ENCODE measurements at regions not wholly inside any gene's neighbourhood (a gene's known extent, or its start where the extent isn't known, plus 50 kb on each side); places are given as distances from the start of the nearest gene placed in this dataset.
"Not testable (repeated sequence)": the region's sequence is repeated elsewhere in the genome, so short reads cannot be mapped to it uniquely, and the experiment has no call there.

DNA sequence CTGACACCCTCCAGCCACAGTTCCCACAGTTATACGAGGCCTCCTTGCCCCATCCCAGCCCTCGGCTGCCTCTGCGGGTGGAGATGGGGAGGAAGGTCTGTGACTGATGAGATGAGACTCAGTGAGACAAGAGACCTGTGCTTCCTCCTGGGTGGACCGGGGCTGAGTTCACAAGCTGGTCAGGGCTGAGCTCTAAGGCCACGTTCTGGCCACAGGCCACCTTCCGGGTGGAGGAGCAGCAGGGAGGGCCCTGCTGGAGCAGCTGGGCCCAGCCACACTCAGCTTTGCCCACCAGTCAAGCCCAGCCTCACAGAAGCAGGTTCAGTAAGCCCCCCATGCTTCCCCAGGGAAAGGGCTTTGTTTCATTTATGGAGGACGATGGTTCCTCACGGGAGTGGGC lies 214.7 kb downstream of the ANKRD30B start:
- ATAC-seq (no peak), DNase-seq (no peak)
- Histone ChIP-seq H3K9me3 (no peaks in the 10 kb centered on the region), H3K36me3 (ENCODE audit: low read depth) (no peaks in the 10 kb centered on the region), H3K4me3 (no peak overlapping the region), H3K4me1 (ENCODE audit: low read depth) (no peaks in the 10 kb centered on the region)
- intact Hi-C loops (cut with DNase I, micrococcal nuclease): no loop called here
- TF ChIP-seq, protein P1, sequence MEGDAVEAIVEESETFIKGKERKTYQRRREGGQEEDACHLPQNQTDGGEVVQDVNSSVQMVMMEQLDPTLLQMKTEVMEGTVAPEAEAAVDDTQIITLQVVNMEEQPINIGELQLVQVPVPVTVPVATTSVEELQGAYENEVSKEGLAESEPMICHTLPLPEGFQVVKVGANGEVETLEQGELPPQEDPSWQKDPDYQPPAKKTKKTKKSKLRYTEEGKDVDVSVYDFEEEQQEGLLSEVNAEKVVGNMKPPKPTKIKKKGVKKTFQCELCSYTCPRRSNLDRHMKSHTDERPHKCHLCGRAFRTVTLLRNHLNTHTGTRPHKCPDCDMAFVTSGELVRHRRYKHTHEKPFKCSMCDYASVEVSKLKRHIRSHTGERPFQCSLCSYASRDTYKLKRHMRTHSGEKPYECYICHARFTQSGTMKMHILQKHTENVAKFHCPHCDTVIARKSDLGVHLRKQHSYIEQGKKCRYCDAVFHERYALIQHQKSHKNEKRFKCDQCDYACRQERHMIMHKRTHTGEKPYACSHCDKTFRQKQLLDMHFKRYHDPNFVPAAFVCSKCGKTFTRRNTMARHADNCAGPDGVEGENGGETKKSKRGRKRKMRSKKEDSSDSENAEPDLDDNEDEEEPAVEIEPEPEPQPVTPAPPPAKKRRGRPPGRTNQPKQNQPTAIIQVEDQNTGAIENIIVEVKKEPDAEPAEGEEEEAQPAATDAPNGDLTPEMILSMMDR (IDR thresholded peaks at IDR 0.05): no peak

DNA sequence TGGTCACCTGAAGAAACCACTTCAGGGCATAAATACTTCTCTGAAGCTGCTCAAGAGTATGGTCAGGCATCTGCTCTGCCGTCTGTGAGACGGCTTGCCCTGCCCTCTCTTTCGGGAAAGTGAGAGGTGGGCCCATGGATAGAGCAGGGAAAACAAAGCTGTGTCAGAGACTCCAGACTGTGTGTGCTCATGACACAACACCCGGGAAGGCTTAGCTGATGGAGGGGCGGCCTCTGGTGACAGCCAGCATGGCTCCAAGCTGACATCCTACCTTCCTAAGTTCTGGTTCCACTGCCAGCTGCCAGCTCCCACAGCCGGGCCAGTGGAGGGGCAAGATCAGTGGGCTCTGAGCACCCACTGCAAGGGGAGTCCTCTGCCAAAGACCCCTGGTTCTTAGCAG lies 215.3 kb downstream of the ANKRD30B start:
- DNase-seq (no peak), ATAC-seq (peak; percentile 12)
- H3K36me3 ChIP-seq (ENCODE audit: low read depth): no peaks in the 10 kb centered on the region
- no peaks in the 10 kb centered on the region for H3K4me1 ChIP-seq (ENCODE audit: low read depth)
- no peaks in the 10 kb centered on the region for H3K9me3 ChIP-seq
- no peak overlapping the region for H3K4me3 ChIP-seq
- TF ChIP-seq, protein P1 (IDR thresholded peaks at IDR 0.05): no peak
- intact Hi-C loops (cut with DNase I, micrococcal nuclease): no loop called here

DNA sequence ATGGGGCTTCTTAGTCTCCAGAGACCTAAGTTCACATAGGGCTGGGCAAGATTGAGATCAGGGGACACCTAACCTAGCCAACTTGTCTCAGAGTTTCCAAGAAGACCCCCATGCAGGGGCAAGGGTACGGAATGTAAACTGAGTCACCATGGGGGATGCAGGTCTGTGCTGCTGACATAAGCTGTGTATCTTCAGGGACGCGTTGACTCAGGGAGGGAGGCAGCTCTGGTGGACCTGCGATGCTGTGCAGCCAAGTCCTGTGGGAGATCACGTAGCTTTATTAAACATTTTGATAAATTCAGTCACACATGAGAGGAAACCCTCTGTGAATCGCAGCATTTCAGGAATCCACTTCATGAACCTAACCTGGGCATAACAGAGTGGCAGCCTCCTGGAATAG lies 216.0 kb downstream of the ANKRD30B start:
- TF ChIP-seq, protein P1 (IDR thresholded peaks at IDR 0.05): no peak
- ATAC-seq: no peak
- H3K9me3 ChIP-seq: no peaks in the 10 kb centered on the region
- no peaks in the 10 kb centered on the region for H3K36me3 ChIP-seq (ENCODE audit: low read depth)
- intact Hi-C loops (cut with DNase I, micrococcal nuclease): no loop called here
- DNase-seq: no peak
- no peak overlapping the region for H3K4me3 ChIP-seq
- H3K4me1 ChIP-seq (ENCODE audit: low read depth): no peaks in the 10 kb centered on the region

DNA sequence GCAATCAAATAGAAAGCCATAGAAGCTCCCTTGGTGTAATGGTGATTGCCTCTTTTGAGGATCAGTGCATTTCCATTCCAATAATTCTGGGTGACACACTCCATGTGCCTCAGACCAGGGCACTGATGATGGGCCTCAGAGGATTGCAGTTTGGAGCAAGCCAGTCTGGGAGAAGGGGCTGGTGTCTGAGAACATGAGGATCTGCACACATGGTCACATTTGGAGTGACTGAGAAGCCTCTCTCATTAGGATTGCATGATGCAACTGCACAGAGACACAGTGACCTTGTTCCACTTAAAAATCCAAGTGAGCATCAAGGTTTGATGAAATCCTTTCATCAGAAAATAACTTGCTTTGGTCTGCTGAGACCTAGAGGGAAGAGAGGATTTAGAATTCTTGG lies 216.4 kb downstream of the ANKRD30B start:
- DNase-seq: no peak
- ATAC-seq: no peak
- TF ChIP-seq, protein P1 (IDR thresholded peaks at IDR 0.05): no peak
- no peaks in the 10 kb centered on the region for H3K36me3 ChIP-seq (ENCODE audit: low read depth)
- no peaks in the 10 kb centered on the region for H3K9me3 ChIP-seq
- intact Hi-C loops (cut with DNase I, micrococcal nuclease): no loop called here
- H3K4me3 ChIP-seq: no peak overlapping the region
- no peaks in the 10 kb centered on the region for H3K4me1 ChIP-seq (ENCODE audit: low read depth)

DNA sequence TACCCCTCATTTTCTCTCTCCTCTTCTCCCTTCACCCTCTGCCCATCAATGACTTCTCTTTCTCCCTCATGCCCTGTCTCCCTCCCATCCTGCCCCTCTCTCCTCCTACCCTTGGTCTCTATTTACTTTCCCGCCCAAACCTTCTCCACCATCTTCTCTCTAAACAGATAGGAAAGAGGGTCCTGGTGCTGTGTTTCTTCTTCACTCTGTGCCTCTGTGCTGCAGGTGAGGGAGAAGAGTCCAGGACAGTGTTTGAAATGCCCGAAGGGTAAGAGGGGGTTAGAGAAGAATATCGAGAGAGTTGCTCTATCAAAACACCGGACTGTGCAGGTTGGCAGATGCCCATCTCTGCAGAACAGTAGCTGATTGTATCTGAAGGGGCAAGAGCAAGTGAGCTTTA lies 217.0 kb downstream of the ANKRD30B start:
- H3K4me3 ChIP-seq; H3K4me1 ChIP-seq (ENCODE audit: low read depth); H3K36me3 ChIP-seq (ENCODE audit: low read depth); ATAC-seq; intact Hi-C loops (cut with DNase I, micrococcal nuclease); DNase-seq; H3K9me3 ChIP-seq: not testable (repeated sequence)

DNA sequence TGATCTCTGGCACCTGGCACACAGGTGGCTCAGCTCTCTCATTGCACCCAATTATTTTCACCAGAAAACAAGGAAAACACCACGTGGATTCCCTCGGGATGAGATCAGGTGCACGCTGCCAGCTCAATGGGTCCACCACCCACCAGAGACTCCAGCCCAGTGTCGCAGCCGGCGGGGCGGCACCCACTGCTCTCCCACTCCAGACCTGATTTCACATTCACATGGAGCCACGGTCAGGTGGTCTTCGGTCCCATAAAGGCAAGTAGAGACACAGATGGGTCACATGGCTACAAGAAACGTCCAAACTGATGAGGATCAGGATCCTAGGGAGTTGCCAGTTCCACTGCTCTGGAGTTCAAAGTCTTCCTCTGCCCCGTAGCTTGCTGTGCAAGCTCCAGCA lies 217.6 kb downstream of the ANKRD30B start:
- ATAC-seq (no peak), DNase-seq (no peak)
- intact Hi-C loops (cut with DNase I, micrococcal nuclease): no loop called here

DNA sequence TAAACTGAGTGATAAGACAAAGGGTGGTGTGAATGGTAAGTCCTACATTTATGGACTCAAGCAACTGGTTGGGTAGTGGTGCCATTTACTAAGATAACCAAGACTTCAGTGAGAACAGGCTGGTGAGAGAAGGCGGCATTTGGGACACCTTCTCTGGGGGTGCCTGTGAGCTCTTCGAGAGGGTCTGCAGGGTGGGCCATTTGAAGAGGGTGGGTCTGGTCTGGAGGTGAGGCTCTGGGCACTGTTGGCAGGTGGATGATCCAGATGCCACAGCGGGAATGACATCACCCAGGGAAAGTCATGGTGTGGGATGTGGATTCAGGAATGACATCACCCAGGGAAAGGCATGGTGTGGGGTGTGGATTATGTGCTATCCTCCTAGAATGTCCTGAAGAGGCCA lies 219.3 kb downstream of the ANKRD30B start:
- H3K4me1 ChIP-seq (ENCODE audit: low read depth); H3K9me3 ChIP-seq; H3K36me3 ChIP-seq (ENCODE audit: low read depth); H3K4me3 ChIP-seq; DNase-seq; ATAC-seq; intact Hi-C loops (cut with DNase I, micrococcal nuclease): not testable (repeated sequence)

More for the DNA sequence above, 217.6 kb downstream of the ANKRD30B start:
- no peak overlapping the region for H3K4me3 ChIP-seq
- no peaks in the 10 kb centered on the region for H3K36me3 ChIP-seq (ENCODE audit: low read depth)
- no peaks in the 10 kb centered on the region for H3K4me1 ChIP-seq (ENCODE audit: low read depth)
- no peaks in the 10 kb centered on the region for H3K9me3 ChIP-seq
- TF ChIP-seq, protein P1 (IDR thresholded peaks at IDR 0.05): no peak

Data from mucosa of descending colon (tissue), 3 donors.